HFFc6 (cell line): ENCODE measurements at regions not wholly inside any gene's neighbourhood (a gene's known extent, or its start where the extent isn't known, plus 50 kb on each side); places are given as distances from the start of the nearest gene placed in this dataset.

ENCODE experiments used
- DNase-seq: peaks from one replicate; pipeline ENCODE4 v3.0.0-alpha.2; 2018
- H3K27ac Mint-ChIP-seq: 2 replicates; pipeline ENCODE4 v1.8.0; 2020; ENCODE audit warnings: mild to moderate bottlenecking, mixed read lengths
- H3K27me3 Mint-ChIP-seq: 2 replicates; pipeline ENCODE4 v1.8.0; 2021; ENCODE audit warnings: mild to moderate bottlenecking, moderate library complexity, mixed read lengths; ENCODE audit not compliant: insufficient read depth
- H3K36me3 Mint-ChIP-seq: 2 replicates; pipeline ENCODE4 v1.8.0; 2021; ENCODE audit warnings: low read depth, mixed read lengths
- H3K4me1 Mint-ChIP-seq: 2 replicates; pipeline ENCODE4 v1.8.0; 2020; ENCODE audit warnings: low read depth, mixed read lengths
- H3K4me3 Mint-ChIP-seq: 2 replicates; pipeline ENCODE4 v1.8.0; 2020; ENCODE audit warnings: mild to moderate bottlenecking, moderate library complexity, mixed read lengths
- H3K9me3 Mint-ChIP-seq: 2 replicates; pipeline ENCODE4 v1.8.0; 2020; ENCODE audit warnings: mild to moderate bottlenecking, mixed read lengths
- CTCF ChIP-seq: fragments of 200-600 bp; sonication (generic); IDR thresholded peaks from 2 replicates; pipeline ENCODE4 v1.5.0; 2021; ENCODE audit warnings: antibody characterized with exemption, mild to moderate bottlenecking

- no peak for TF ChIP-seq CTCF
- peak; percentile 71 for DNase-seq
- Mint-ChIP-seq H3K4me3 (peak overlapping the region; percentile 4; the same call in 1 of the 2 replicates), H3K9me3 (no peaks in the 10 kb centered on the region), H3K36me3 (no peaks in the 10 kb centered on the region), H3K4me1 (peaks cover 57% of the 10 kb centered on the region), H3K27me3 (peaks cover 3% of the 10 kb centered on the region), H3K27ac (peak overlapping the region; percentile 79)
Measured at GRCh38 chr2:175872721-175873120, 129.3 kb downstream of the LNPK start.

GRCh38 chr2:175872005-175872348, 130.1 kb downstream of the LNPK start:
- no peak for DNase-seq
- H3K27me3 Mint-ChIP-seq = peaks cover 2% of the 10 kb centered on the region
- H3K9me3 Mint-ChIP-seq = no peaks in the 10 kb centered on the region
- H3K27ac Mint-ChIP-seq = peak overlapping the region; percentile 79
- H3K4me1 Mint-ChIP-seq = peaks cover 53% of the 10 kb centered on the region
- H3K4me3 Mint-ChIP-seq = peak overlapping the region; percentile 11; the same call in 1 of the 2 replicates
- H3K36me3 Mint-ChIP-seq = no peaks in the 10 kb centered on the region
- TF ChIP-seq CTCF = no peak

- no peaks in the 10 kb centered on the region; the same call in 1 of the 2 replicates for H3K27me3 Mint-ChIP-seq
- no peaks in the 10 kb centered on the region for H3K9me3 Mint-ChIP-seq
- peak overlapping the region; percentile 79 for H3K27ac Mint-ChIP-seq
- peak overlapping the region; percentile 56 for H3K4me3 Mint-ChIP-seq
- H3K4me1 Mint-ChIP-seq = peaks cover 53% of the 10 kb centered on the region
- DNase-seq = peak; percentile 33
- no peaks in the 10 kb centered on the region for H3K36me3 Mint-ChIP-seq
- no peak for TF ChIP-seq CTCF
Measured at GRCh38 chr2:175871331-175872004, 130.6 kb downstream of the LNPK start.

GRCh38 chr2:175865716-175866115, 136.4 kb downstream of the LNPK start:
- H3K27ac Mint-ChIP-seq = no peak overlapping the region

GRCh38 chr2:175864137-175864850, 137.8 kb downstream of the LNPK start:
- H3K9me3 Mint-ChIP-seq = no peaks in the 10 kb centered on the region
- H3K27ac Mint-ChIP-seq = no peak overlapping the region
- no peak for DNase-seq
- H3K4me3 Mint-ChIP-seq = peak overlapping the region; percentile 54; the same call in 1 of the 2 replicates
- H3K36me3 Mint-ChIP-seq = no peaks in the 10 kb centered on the region
- TF ChIP-seq CTCF = no peak
- peaks cover 7% of the 10 kb centered on the region for H3K27me3 Mint-ChIP-seq
- H3K4me1 Mint-ChIP-seq = peaks cover 4% of the 10 kb centered on the region; the same call in 1 of the 2 replicates

More at GRCh38 chr2:175865716-175866115, 136.4 kb downstream of the LNPK start:
- no peaks in the 10 kb centered on the region for H3K36me3 Mint-ChIP-seq
- no peak overlapping the region for H3K4me3 Mint-ChIP-seq
- DNase-seq = no peak
- peaks cover 5% of the 10 kb centered on the region for H3K27me3 Mint-ChIP-seq
- no peaks in the 10 kb centered on the region for H3K9me3 Mint-ChIP-seq
- H3K4me1 Mint-ChIP-seq = peaks cover 16% of the 10 kb centered on the region
- no peak for TF ChIP-seq CTCF
